22Rv1 (cell line): ENCODE measurements at regions not wholly inside any gene's neighbourhood (a gene's known extent, or its start where the extent isn't known, plus 50 kb on each side); places are given as distances from the start of the nearest gene placed in this dataset.
"Not testable (repeated sequence)": the region's sequence is repeated elsewhere in the genome, so short reads cannot be mapped to it uniquely, and the experiment has no call there.

Source experiments
- H3K27ac ChIP-seq: fragments of 450-650 bp; 2 replicates; pipeline ENCODE4 v1.5.1; 2017
- CTCF ChIP-seq: fragments of 450-650 bp; IDR thresholded peaks from 2 replicates; pipeline ENCODE4 v1.5.1; 2017; ENCODE audit warnings: mild to moderate bottlenecking
- ZFX ChIP-seq: fragments of 450-650 bp; IDR thresholded peaks from 2 replicates; pipeline ENCODE4 v1.6.1; 2017; ENCODE audit warnings: antibody characterized with exemption, borderline replicate concordance

DNA sequence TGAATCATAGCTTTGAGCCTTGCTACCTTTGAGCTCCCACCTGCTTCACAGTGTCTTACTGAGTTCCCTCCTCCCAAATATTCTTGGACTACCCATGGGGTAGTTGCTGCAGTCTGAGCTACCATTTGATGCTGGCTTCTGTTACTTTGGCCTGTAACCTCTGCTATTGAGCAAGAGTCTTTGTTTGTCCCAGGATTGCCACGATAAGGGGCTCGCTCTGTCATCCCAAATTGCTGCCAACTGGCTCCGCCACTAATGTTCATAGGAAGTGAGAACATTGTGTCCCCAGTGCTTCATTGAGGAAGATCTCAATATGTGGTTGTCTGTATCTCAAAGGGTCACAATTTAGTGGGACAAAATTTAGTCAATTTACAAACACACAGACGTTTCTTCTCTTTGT lies 103.8 kb downstream of the TRIM43 start:
- H3K27ac ChIP-seq = no peak overlapping the region
- no peak for TF ChIP-seq CTCF
- no peak for TF ChIP-seq ZFX

- TF ChIP-seq ZFX = no peak
- no peak for TF ChIP-seq CTCF
Measured at GRCh38 chr2:95698146-95698545, 106.3 kb downstream of the TRIM43 start.

GRCh38 chr2:95699201-95700184 lies 107.7 kb downstream of the TRIM43 start:
- not testable (repeated sequence) for H3K27ac ChIP-seq

More at GRCh38 chr2:95698146-95698545, 106.3 kb downstream of the TRIM43 start:
- no peak overlapping the region for H3K27ac ChIP-seq

DNA sequence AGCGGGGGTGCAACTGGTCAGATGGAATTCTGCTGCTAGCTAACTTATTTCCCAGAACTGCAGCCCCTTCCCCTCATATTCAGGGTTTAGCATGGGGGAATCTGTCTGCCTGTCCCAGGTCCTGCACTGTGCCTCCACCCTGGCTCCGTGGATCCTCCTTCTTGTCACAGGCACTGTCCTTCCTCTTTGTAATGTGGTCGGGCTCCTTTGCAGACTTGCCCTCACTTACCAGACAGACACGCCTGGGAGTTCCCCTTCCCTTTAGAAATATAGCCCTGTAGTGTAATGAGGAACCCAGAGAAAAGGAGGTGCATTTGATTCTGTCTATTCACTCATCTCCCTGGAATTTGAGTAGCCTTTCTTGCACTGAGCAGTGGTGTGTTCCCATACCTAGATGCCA lies 108.7 kb downstream of the TRIM43 start:
- H3K27ac ChIP-seq = no peak overlapping the region
- TF ChIP-seq CTCF (no peak), ZFX (no peak)

DNA sequence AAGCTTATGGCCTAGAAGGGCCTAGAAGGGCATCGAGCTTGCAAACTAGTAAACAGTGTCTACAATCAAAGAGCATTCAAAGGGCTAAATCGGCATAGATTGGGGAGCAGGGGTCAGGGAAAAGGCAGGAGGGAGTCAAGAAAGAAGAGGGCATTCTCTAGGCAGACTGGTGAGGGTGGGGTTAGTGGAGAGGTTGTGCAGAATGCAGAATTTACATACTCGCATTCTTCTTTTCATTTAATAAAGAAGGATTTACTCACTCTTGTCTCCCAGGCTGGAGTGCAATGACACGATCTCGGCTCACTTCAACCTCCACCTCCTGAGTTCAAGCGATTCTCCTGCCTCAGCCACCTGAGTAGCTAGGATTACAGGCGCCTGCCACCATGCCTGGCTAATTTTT lies 110.7 kb downstream of the TRIM43 start:
- no peak for TF ChIP-seq CTCF
- no peak for TF ChIP-seq ZFX
- H3K27ac ChIP-seq = no peak overlapping the region

DNA sequence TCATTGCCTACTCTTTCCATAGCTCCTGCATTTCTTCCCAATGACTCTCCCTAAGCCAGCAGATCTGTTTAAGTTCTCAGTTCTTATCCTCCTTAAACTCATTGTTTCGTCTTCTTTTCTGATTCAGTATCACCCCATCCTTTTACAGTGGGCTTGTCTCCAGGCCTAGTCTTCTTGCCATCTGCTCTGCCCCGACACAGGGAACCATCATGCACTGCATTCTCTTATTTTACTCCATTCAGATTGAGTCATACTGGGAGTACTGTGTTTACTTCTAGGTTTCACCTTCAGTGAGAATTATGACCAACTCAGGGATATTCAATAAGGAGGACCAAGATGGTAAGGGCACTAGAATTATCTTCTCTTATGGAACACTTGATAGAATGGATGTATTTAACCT lies 115.4 kb downstream of the TRIM43 start:
- H3K27ac ChIP-seq = not testable (repeated sequence)

DNA sequence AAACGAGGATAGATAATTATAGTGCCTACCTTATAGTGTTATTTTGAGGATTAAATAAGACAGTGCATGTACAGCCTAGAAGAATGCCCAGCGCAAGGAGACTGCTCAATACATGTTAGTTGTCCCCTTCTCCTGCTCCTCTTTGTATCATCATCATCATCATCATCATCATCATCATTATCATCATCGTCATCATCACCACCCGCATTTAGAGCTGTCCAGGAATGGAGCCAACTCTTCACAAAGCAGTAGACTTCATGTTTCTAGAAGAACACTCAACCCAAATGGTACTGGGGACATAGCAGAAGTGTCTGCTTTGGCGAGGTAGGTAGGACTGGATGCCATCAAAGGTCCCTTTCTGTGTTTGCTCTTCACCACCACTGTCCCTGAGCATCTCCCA lies 116.0 kb downstream of the TRIM43 start:
- TF ChIP-seq ZFX = no peak
- TF ChIP-seq CTCF = no peak
- no peak overlapping the region for H3K27ac ChIP-seq

DNA sequence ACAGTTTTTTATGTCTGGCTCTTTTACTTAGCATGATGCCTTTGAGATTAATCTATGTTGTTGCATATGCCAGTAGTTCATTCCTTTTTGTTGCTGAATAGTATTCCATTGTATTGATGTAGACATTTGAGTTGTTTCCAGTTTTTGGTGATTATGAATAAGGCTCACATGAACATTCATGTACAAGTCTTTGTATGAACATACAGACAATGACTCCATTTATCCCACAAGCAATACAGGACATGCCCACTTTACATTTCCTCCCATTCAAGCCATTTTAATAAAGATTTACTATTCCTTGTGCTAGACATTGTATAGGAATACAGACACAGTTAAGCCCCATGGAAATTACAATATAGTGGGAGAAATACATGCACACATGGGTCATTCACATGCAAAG lies 118.0 kb downstream of the TRIM43 start:
- TF ChIP-seq ZFX (no peak), CTCF (no peak)
- no peak overlapping the region for H3K27ac ChIP-seq

DNA sequence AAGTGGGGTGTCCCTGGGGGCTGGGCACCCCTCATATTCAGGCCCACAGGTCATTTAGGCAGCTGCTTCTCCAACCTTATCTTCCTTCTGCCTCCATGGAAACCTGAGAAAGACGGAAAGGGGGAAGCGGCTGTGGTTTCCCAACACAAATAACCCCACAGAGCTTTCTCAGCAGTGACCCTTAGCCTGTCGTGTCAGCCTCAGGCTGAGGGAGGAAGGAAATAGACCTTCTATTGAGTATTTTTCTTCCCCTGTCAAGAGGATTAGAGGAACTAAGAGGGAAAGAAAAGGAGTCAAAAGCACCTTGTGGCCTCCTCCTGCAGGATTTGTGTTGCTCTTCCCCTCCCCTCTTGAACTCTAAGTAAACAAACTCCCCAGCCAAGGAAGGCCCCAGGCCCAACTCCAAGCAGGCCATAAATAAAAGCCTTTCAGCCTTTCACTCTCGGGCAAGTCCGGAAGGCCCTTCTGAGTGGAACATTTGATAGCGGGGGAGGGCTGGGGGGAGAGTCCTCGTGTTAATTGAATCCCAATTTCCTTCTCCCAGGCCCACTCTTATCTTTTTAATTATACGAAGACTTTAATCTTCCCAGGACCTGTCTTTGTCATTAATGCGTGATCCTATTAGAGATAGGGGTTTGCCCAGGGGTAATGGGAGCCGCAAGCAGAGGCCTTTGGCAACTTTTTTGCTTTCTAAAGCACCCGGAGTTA lies 121.8 kb downstream of the TRIM43 start:
- H3K27ac ChIP-seq = not testable (repeated sequence)

- H3K27ac ChIP-seq = not testable (repeated sequence)
Measured at GRCh38 chr2:95714398-95714797, 122.6 kb downstream of the TRIM43 start.
